OCI-LY1 (cell line): ENCODE measurements at regions not wholly inside any gene's neighbourhood (a gene's known extent, or its start where the extent isn't known, plus 50 kb on each side); places are given as distances from the start of the nearest gene placed in this dataset.

Experiments
- EZH2 ChIP-seq: fragments of 200-600 bp; sonication (generic), shearing (Covaris generic); IDR thresholded peaks from 2 replicates; pipeline ENCODE4 v1.8.0; 2017; ENCODE audit warnings: borderline replicate concordance, mixed run types, mild to moderate bottlenecking, antibody characterized with exemption, low read length, moderate library complexity, mixed read lengths
- TF ChIP-seq, protein P1 (sequence below): fragments of 200-600 bp; sonication (generic), shearing (Covaris generic); IDR thresholded peaks from 2 replicates; pipeline ENCODE4 v1.5.1; 2017; ENCODE audit warnings: mild to moderate bottlenecking, antibody characterized with exemption, low read length, moderate library complexity, mixed read lengths

DNA sequence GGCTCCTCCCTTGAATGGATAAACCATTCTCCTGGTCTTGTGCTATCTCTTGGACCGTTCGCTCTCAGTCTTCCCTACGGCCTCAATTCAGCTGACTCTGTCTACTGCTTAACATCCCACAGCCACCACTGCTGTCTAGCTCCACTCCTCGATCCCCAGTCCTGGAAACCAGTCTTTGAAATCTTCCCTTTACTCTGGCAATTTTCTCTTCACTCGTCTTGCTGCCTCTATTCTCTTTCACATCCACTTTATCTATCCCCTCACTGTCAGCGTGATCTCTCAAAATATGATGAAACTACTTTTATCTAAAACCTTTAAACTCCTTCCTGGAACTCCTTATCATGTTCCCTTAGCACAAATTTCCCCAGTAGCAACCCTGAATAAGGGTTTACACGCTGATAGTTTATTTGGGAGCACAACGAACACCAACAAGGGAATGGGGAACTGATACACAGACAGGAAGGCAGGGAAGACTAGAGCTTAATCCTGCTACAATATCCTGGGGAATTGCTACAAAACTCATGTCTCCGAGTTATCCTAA, 131.6 kb upstream of the SAMSN1 start:
- TF ChIP-seq, protein P1, sequence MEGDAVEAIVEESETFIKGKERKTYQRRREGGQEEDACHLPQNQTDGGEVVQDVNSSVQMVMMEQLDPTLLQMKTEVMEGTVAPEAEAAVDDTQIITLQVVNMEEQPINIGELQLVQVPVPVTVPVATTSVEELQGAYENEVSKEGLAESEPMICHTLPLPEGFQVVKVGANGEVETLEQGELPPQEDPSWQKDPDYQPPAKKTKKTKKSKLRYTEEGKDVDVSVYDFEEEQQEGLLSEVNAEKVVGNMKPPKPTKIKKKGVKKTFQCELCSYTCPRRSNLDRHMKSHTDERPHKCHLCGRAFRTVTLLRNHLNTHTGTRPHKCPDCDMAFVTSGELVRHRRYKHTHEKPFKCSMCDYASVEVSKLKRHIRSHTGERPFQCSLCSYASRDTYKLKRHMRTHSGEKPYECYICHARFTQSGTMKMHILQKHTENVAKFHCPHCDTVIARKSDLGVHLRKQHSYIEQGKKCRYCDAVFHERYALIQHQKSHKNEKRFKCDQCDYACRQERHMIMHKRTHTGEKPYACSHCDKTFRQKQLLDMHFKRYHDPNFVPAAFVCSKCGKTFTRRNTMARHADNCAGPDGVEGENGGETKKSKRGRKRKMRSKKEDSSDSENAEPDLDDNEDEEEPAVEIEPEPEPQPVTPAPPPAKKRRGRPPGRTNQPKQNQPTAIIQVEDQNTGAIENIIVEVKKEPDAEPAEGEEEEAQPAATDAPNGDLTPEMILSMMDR, result no peak
- TF ChIP-seq EZH2, result no peak
